HL-60/S4 treated with phorbol 12-myristate 13-acetate at 8.2 ng/mL for 4 days and 3 days (cell line): ENCODE measurements at regions not wholly inside any gene's neighbourhood (a gene's known extent, or its start where the extent isn't known, plus 50 kb on each side); places are given as distances from the start of the nearest gene placed in this dataset.

Experiments
- in situ Hi-C: fragments of 300-500 bp; cut with MboI; formaldehyde crosslinking; loops from 2 replicates; pipeline ENCODE4 v1.15.0; 2022; ENCODE audit warnings: low sequenced_read_pairs

GRCh38 chr12:3973973-3974644 lies 100.9 kb upstream of the PARP11 start:
- in situ Hi-C loops, result no loop called here

GRCh38 chr12:3973269-3973884 lies 100.2 kb upstream of the PARP11 start:
- in situ Hi-C loops, result no loop called here

- in situ Hi-C loops, result no loop called here
Measured at GRCh38 chr12:3972576-3972975, 99.4 kb upstream of the PARP11 start.

GRCh38 chr12:3968523-3968922 lies 95.3 kb upstream of the PARP11 start:
- in situ Hi-C loops, result no loop called here

- in situ Hi-C loops, result no loop called here
Measured at GRCh38 chr12:3967556-3968160, 94.5 kb upstream of the PARP11 start.

- in situ Hi-C loops, result no loop called here
Measured at GRCh38 chr12:3966376-3966775, 93.2 kb upstream of the PARP11 start.

- in situ Hi-C loops, result no loop called here
Measured at GRCh38 chr12:3965046-3965445, 91.8 kb upstream of the PARP11 start.

- in situ Hi-C loops, result no loop called here
Measured at GRCh38 chr12:3964439-3964838, 91.2 kb upstream of the PARP11 start.

- in situ Hi-C loops, result no loop called here
Measured at GRCh38 chr12:3962631-3963483, 89.7 kb upstream of the PARP11 start.

- in situ Hi-C loops, result no loop called here
Measured at GRCh38 chr12:3961591-3961990, 88.4 kb upstream of the PARP11 start.

GRCh38 chr12:3959799-3960560 lies 86.8 kb upstream of the PARP11 start:
- in situ Hi-C loops, result no loop called here

- in situ Hi-C loops, result no loop called here
Measured at GRCh38 chr12:3958534-3958933, 85.3 kb upstream of the PARP11 start.

- in situ Hi-C loops, result no loop called here
Measured at GRCh38 chr12:3951380-3952135, 78.4 kb upstream of the PARP11 start.

- in situ Hi-C loops, result no loop called here
Measured at GRCh38 chr12:3950714-3951320, 77.6 kb upstream of the PARP11 start.

GRCh38 chr12:3947781-3948180 lies 74.6 kb upstream of the PARP11 start:
- in situ Hi-C loops, result no loop called here

GRCh38 chr12:3945671-3946070 lies 72.5 kb upstream of the PARP11 start:
- in situ Hi-C loops, result no loop called here

GRCh38 chr12:3944620-3945019 lies 71.4 kb upstream of the PARP11 start:
- in situ Hi-C loops, result no loop called here

- in situ Hi-C loops, result no loop called here
Measured at GRCh38 chr12:3938042-3938544, 64.9 kb upstream of the PARP11 start.

GRCh38 chr12:3935078-3935477 lies 61.9 kb upstream of the PARP11 start:
- in situ Hi-C loops, result no loop called here
